22Rv1 (cell line): ENCODE measurements at regions not wholly inside any gene's neighbourhood (a gene's known extent, or its start where the extent isn't known, plus 50 kb on each side); places are given as distances from the start of the nearest gene placed in this dataset.

Source experiments
- CTCF ChIP-seq: fragments of 450-650 bp; IDR thresholded peaks from 2 replicates; pipeline ENCODE4 v1.5.1; 2017; ENCODE audit warnings: mild to moderate bottlenecking
- ZFX ChIP-seq: fragments of 450-650 bp; IDR thresholded peaks from 2 replicates; pipeline ENCODE4 v1.6.1; 2017; ENCODE audit warnings: antibody characterized with exemption, borderline replicate concordance

- no peak for TF ChIP-seq CTCF
- TF ChIP-seq ZFX = no peak
These were observed 122.0 kb upstream of the RGMA start for GRCh38 chr15:93210995-93211394.
